ENCODE measurements at regions not wholly inside any gene's neighbourhood (a gene's known extent, or its start where the extent isn't known, plus 50 kb on each side); places are given as distances from the start of the nearest gene placed in this dataset.

DNA sequence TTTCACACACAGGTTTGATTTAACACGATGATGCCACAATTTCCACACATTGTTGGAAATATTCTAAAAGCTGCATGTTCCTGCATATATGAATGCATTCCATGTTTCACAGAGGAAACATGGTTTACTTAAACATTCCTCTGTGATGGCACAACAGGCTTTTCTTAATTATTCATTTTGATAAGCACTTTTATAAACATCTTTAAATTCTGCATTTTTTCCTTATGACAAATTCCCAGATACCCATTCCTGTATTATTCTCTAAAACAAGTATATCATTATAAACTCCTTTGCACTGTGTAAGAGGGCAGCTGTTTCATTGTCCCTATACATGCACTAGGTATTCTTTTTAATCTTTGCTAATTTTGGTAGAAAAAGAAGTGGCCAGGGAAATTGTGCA, 532.3 kb downstream of the SOX6 start:
- Histone ChIP-seq H3K9me3 (replicated peaks; ENCODE audit: control insufficient read depth, insufficient read depth, low read depth, low read length) (no peaks in the 10 kb centered on the region), H4K20me1 (replicated peaks; ENCODE audit: control insufficient read depth, insufficient read depth, low read length) (no peaks in the 10 kb centered on the region; the same call in 1 of the 2 replicates), H3K9ac (ENCODE audit: insufficient read depth in 1 of 2, low read depth in 2 of 2, low read length in 2 of 2) (no peak overlapping the region), H3K27me3 (ENCODE audit: control insufficient read depth in 2 of 2, insufficient read depth in 2 of 2, low read length in 2 of 2) (peaks cover 4 to 7% of the 10 kb centered on the region in 2 experiments; a peak in 2 of 5 replicates), H3K4me2 (ENCODE audit: insufficient read depth, low read length) (no peak overlapping the region), H3K9me1 (ENCODE audit: control insufficient read depth, insufficient read depth, low read length) (no peaks in the 10 kb centered on the region), H2AFZ (ENCODE audit: low read depth, low read length) (no peak overlapping the region), H3K79me2 (ENCODE audit: control insufficient read depth, insufficient read depth, low read length) (no peaks in the 10 kb centered on the region), H3K4me1 (replicated peaks in 1 of 2; ENCODE audit: control insufficient read depth in 2 of 2, insufficient read depth in 2 of 2, low read length in 2 of 2) (no peaks in the 10 kb centered on the region), H3K27ac (ENCODE audit: extremely low read depth, low read depth, low read length) (no peak overlapping the region), H3K4me3 (no peak overlapping the region), H3K36me3 (ENCODE audit: control insufficient read depth, insufficient read depth, low read length) (no peaks in the 10 kb centered on the region)
- CTCF ChIA-PET (ENCODE audit: low intra/inter-chr PET ratio): no interaction called here
- intact Hi-C loops (cut with micrococcal nuclease): no loop called here
- no TSS peak for BruUV-seq (replicated peaks)
- POLR2A ChIA-PET: no interaction called here
- FAIRE-seq: no peak
- ATAC-seq: no peak
- WGBS (ENCODE audit: insufficient coverage, low coverage, missing lambda C conversion rate): 0% methylated on average over 1 of the region's 1 CpG
- TF ChIP-seq BHLHE40 (IDR thresholded peaks at IDR 0.05; ENCODE audit: low read length) (no peak), ZBTB1 (CRISPR knock-in tag; IDR thresholded peaks at IDR 0.05; ENCODE audit: borderline replicate concordance, low read depth) (no peak), SMAD3 (CRISPR knock-in tag; conservative IDR thresholded peaks at IDR 0.05) (no peak), MTA3 (IDR thresholded peaks at IDR 0.05; ENCODE audit: borderline replicate concordance) (no peak), FIP1L1 (IDR thresholded peaks at IDR 0.05; ENCODE audit: low read depth, low read length, poor library complexity, severe bottlenecking) (no peak), JUNB (CRISPR knock-in tag; conservative IDR thresholded peaks at IDR 0.05) (no peak), NR2F6 (CRISPR knock-in tag; IDR thresholded peaks at IDR 0.05) (no peak), NCOA6 (IDR thresholded peaks at IDR 0.05) (no peak), EWSR1 (IDR thresholded peaks at IDR 0.05; ENCODE audit: borderline replicate concordance, low read depth, partially characterized antibody) (no peak), KDM5B (IDR thresholded peaks at IDR 0.05; ENCODE audit: insufficient replicate concordance, low read depth, low read length) (no peak), ESRRB (CRISPR knock-in tag; IDR thresholded peaks at IDR 0.05; ENCODE audit: borderline replicate concordance) (no peak), ZNF436 (CRISPR knock-in tag; IDR thresholded peaks at IDR 0.05) (no peak), ARNT (IDR thresholded peaks at IDR 0.05) (no peak), CBX5 (IDR thresholded peaks at IDR 0.05; ENCODE audit: borderline replicate concordance, low read depth) (no peak), ZSCAN32 (CRISPR knock-in tag; IDR thresholded peaks at IDR 0.05) (no peak), ELF4 (CRISPR knock-in tag; IDR thresholded peaks at IDR 0.05) (no peak), ZNF778 (CRISPR knock-in tag; IDR thresholded peaks at IDR 0.05) (no peak)
- TF ChIP-seq, protein P1, sequence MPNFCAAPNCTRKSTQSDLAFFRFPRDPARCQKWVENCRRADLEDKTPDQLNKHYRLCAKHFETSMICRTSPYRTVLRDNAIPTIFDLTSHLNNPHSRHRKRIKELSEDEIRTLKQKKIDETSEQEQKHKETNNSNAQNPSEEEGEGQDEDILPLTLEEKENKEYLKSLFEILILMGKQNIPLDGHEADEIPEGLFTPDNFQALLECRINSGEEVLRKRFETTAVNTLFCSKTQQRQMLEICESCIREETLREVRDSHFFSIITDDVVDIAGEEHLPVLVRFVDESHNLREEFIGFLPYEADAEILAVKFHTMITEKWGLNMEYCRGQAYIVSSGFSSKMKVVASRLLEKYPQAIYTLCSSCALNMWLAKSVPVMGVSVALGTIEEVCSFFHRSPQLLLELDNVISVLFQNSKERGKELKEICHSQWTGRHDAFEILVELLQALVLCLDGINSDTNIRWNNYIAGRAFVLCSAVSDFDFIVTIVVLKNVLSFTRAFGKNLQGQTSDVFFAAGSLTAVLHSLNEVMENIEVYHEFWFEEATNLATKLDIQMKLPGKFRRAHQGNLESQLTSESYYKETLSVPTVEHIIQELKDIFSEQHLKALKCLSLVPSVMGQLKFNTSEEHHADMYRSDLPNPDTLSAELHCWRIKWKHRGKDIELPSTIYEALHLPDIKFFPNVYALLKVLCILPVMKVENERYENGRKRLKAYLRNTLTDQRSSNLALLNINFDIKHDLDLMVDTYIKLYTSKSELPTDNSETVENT (CRISPR knock-in tag; IDR thresholded peaks at IDR 0.05): no peak
- TF ChIP-seq, protein P2, sequence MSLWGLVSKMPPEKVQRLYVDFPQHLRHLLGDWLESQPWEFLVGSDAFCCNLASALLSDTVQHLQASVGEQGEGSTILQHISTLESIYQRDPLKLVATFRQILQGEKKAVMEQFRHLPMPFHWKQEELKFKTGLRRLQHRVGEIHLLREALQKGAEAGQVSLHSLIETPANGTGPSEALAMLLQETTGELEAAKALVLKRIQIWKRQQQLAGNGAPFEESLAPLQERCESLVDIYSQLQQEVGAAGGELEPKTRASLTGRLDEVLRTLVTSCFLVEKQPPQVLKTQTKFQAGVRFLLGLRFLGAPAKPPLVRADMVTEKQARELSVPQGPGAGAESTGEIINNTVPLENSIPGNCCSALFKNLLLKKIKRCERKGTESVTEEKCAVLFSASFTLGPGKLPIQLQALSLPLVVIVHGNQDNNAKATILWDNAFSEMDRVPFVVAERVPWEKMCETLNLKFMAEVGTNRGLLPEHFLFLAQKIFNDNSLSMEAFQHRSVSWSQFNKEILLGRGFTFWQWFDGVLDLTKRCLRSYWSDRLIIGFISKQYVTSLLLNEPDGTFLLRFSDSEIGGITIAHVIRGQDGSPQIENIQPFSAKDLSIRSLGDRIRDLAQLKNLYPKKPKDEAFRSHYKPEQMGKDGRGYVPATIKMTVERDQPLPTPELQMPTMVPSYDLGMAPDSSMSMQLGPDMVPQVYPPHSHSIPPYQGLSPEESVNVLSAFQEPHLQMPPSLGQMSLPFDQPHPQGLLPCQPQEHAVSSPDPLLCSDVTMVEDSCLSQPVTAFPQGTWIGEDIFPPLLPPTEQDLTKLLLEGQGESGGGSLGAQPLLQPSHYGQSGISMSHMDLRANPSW (CRISPR knock-in tag; IDR thresholded peaks at IDR 0.05): no peak
- no peak for DNase-seq (ENCODE audit: extremely low read depth in 1 of 4, low spot score in 3 of 4)
- in situ Hi-C loops (cut with MboI): no loop called here
